ENCODE measurements at regions not wholly inside any gene's neighbourhood (a gene's known extent, or its start where the extent isn't known, plus 50 kb on each side); places are given as distances from the start of the nearest gene placed in this dataset.
A peak's percentile ranks its signal among the peaks of the same experiment; 100 is the strongest.

GRCh38 chr5:6202968-6203365, 175.4 kb downstream of the MED10 start:
- TF ChIP-seq, protein P1, sequence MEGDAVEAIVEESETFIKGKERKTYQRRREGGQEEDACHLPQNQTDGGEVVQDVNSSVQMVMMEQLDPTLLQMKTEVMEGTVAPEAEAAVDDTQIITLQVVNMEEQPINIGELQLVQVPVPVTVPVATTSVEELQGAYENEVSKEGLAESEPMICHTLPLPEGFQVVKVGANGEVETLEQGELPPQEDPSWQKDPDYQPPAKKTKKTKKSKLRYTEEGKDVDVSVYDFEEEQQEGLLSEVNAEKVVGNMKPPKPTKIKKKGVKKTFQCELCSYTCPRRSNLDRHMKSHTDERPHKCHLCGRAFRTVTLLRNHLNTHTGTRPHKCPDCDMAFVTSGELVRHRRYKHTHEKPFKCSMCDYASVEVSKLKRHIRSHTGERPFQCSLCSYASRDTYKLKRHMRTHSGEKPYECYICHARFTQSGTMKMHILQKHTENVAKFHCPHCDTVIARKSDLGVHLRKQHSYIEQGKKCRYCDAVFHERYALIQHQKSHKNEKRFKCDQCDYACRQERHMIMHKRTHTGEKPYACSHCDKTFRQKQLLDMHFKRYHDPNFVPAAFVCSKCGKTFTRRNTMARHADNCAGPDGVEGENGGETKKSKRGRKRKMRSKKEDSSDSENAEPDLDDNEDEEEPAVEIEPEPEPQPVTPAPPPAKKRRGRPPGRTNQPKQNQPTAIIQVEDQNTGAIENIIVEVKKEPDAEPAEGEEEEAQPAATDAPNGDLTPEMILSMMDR (conservative IDR thresholded peaks at IDR 0.05), result no peak
- H3K4me1 Mint-ChIP-seq, result no peaks in the 10 kb centered on the region
- H3K27ac Mint-ChIP-seq, result no peak overlapping the region
- no peak for DNase-seq
- Histone ChIP-seq H3K9me3 (ENCODE audit: control insufficient read depth, low read length) (no peaks in the 10 kb centered on the region), H3K27me3 (ENCODE audit: control insufficient read depth, insufficient read depth, low read length, poor library complexity, severe bottlenecking) (no peaks in the 10 kb centered on the region), H3K4me3 (ENCODE audit: low read length) (no peak overlapping the region), H3K27ac (ENCODE audit: low read depth, low read length) (no peak overlapping the region), H3K4me1 (ENCODE audit: control insufficient read depth, insufficient read depth, low read length) (no peaks in the 10 kb centered on the region), H3K36me3 (ENCODE audit: control insufficient read depth, insufficient read depth, low read length) (no peaks in the 10 kb centered on the region), H3K9ac (ENCODE audit: extremely low read depth, low read length, poor library complexity, severe bottlenecking) (no peak overlapping the region)
- no peaks in the 10 kb centered on the region for H3K36me3 Mint-ChIP-seq (ENCODE audit: low read depth)
- H3K4me3 Mint-ChIP-seq, result no peak overlapping the region
- peaks cover 7% of the 10 kb centered on the region for H3K9me3 Mint-ChIP-seq
- WGBS, 2 experiments (ENCODE audit: insufficient coverage in 1 of 2, insufficient read length in 1 of 2), result 83 to 89% methylated on average over 4 of the region's 4 CpGs
- H3K27me3 Mint-ChIP-seq (ENCODE audit: insufficient read depth), result no peaks in the 10 kb centered on the region

GRCh38 chr5:6202149-6202967, 176.0 kb downstream of the MED10 start:
- Mint-ChIP-seq H3K27me3 (ENCODE audit: insufficient read depth) (no peaks in the 10 kb centered on the region), H3K27ac (no peak overlapping the region), H3K9me3 (peaks cover 7% of the 10 kb centered on the region), H3K4me1 (no peaks in the 10 kb centered on the region), H3K36me3 (ENCODE audit: low read depth) (no peaks in the 10 kb centered on the region), H3K4me3 (no peak overlapping the region)
- TF ChIP-seq, protein P1 (conservative IDR thresholded peaks at IDR 0.05), result peak; percentile 73
- Histone ChIP-seq H3K9me3 (ENCODE audit: control insufficient read depth, low read length) (no peaks in the 10 kb centered on the region), H3K27me3 (ENCODE audit: control insufficient read depth, insufficient read depth, low read length, poor library complexity, severe bottlenecking) (no peaks in the 10 kb centered on the region), H3K36me3 (ENCODE audit: control insufficient read depth, insufficient read depth, low read length) (no peaks in the 10 kb centered on the region), H3K4me1 (ENCODE audit: control insufficient read depth, insufficient read depth, low read length) (no peaks in the 10 kb centered on the region), H3K27ac (ENCODE audit: low read depth, low read length) (peak overlapping the region; percentile 63), H3K9ac (ENCODE audit: extremely low read depth, low read length, poor library complexity, severe bottlenecking) (no peak overlapping the region), H3K4me3 (ENCODE audit: low read length) (no peak overlapping the region)
- peak; percentile 87 for DNase-seq
- 88 to 100% methylated on average over 1 to 6 of the region's 6 CpGs for WGBS, 2 experiments (ENCODE audit: insufficient coverage in 1 of 2, insufficient read length in 1 of 2)

GRCh38 chr5:6201631-6202030, 176.7 kb downstream of the MED10 start:
- Mint-ChIP-seq H3K4me3 (no peak overlapping the region), H3K9me3 (peaks cover 12% of the 10 kb centered on the region), H3K27me3 (ENCODE audit: insufficient read depth) (no peaks in the 10 kb centered on the region), H3K36me3 (ENCODE audit: low read depth) (no peaks in the 10 kb centered on the region), H3K27ac (no peak overlapping the region), H3K4me1 (no peaks in the 10 kb centered on the region)
- TF ChIP-seq, protein P1 (conservative IDR thresholded peaks at IDR 0.05), result no peak
- Histone ChIP-seq H3K9me3 (ENCODE audit: control insufficient read depth, low read length) (no peaks in the 10 kb centered on the region), H3K4me1 (ENCODE audit: control insufficient read depth, insufficient read depth, low read length) (no peaks in the 10 kb centered on the region), H3K27ac (ENCODE audit: low read depth, low read length) (no peak overlapping the region), H3K4me3 (ENCODE audit: low read length) (no peak overlapping the region), H3K36me3 (ENCODE audit: control insufficient read depth, insufficient read depth, low read length) (no peaks in the 10 kb centered on the region), H3K27me3 (ENCODE audit: control insufficient read depth, insufficient read depth, low read length, poor library complexity, severe bottlenecking) (no peaks in the 10 kb centered on the region), H3K9ac (ENCODE audit: extremely low read depth, low read length, poor library complexity, severe bottlenecking) (no peak overlapping the region)
- no peak for DNase-seq
- 92 to 100% methylated on average over 4 to 6 of the region's 6 CpGs for WGBS, 2 experiments (ENCODE audit: insufficient coverage in 1 of 2, insufficient read length in 1 of 2)
